NCI-H524 treated with DMSO at 0.1 percent for 48 hours (cell line): ENCODE measurements at regions not wholly inside any gene's neighbourhood (a gene's known extent, or its start where the extent isn't known, plus 50 kb on each side); places are given as distances from the start of the nearest gene placed in this dataset.
"Not testable (repeated sequence)": the region's sequence is repeated elsewhere in the genome, so short reads cannot be mapped to it uniquely, and the experiment has no call there.

Source experiments
- DNase-seq: peaks from one replicate; lab custom pipeline; 2025; lab: John Stamatoyannopoulos, UW

DNA sequence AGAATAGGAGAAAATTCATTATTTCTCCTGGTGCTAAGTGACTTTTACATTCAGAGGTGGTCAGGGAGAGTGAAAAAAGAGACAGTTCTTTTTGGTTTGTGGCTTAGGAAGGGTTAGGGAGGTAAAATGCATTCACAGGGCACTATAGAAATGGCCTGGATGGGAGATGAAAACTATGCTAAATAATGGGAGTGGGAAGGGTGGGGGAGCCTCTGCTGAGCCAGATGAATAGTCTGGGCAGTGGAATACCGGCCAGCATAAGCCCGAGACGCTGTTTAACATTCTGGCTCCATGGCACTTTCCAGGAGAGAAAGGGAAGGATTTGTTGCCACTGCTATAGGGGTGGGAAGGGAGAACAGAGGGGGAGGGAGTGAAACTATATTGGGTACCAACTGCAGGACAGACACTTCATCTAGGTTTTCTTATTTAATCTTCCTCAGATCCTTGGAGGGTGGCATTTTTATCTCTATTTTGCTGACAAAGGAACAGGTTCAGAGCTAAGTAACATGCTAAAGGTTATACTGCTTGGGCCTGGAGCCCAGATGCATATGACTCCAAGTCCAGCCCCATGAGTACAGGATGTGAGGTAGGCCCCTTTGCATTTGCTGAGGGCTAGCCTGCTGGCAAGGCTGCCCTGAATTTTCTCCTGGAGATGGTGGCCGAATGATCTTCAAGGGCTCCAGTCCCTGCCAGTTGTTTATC, 372.4 kb downstream of the CCSER2 start:
- DNase-seq, result no peak

DNA sequence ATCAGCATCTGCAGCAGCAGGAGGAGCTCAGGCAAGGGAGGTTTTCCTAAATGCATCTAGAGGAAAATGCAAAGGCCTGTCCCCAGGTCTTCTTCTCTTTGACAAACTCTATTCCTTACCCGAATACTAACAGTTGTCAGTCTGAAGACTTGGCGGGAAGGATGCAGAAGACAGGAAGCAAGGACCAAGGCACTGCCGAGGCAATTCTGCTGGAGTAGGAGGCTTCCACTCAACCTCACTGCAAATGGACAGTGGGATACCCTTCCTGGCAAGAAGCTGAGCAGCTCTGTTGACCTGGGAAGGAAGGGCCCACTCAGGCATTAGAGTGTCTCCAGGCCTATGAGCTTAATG, 373.0 kb downstream of the CCSER2 start:
- DNase-seq, result no peak

DNA sequence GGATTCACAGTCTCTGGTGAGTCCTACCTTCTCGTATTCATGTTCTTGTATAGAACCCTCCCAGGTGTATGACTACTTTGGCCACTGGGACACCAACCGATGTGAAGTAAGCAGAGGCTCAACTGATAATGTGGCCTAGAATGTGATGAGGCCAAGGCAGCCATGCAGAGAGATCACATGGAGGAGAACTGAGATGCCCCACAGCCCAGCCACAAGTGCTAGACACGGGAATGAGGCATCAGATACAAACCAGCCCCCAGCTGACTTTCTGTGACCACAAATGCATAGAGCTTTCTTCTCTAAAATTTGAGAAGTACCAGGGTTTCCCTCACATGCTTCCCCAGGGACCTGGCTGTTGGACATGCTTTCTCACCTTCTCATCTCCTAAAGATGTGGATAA, 375.7 kb downstream of the CCSER2 start:
- no peak for DNase-seq

DNA sequence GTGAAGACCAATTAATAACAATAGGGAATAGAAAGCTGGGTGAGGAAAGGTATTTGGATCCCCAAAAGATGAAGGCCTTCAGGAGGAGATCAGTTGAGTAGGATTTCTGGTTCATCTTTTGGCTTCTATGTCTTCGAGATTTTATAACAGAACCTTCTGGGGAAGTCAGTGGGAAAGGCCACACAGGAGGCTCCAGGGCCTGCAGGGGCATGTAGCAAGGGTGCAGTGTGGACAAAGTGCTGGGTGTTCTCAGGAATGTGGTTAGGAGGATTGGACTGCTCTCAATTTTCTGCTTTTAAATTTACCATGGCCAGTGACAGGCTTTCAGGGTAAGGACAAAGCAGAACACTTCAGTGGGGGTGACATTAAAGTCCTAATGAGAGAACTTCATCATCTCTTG, 378.0 kb downstream of the CCSER2 start:
- no peak for DNase-seq

DNA sequence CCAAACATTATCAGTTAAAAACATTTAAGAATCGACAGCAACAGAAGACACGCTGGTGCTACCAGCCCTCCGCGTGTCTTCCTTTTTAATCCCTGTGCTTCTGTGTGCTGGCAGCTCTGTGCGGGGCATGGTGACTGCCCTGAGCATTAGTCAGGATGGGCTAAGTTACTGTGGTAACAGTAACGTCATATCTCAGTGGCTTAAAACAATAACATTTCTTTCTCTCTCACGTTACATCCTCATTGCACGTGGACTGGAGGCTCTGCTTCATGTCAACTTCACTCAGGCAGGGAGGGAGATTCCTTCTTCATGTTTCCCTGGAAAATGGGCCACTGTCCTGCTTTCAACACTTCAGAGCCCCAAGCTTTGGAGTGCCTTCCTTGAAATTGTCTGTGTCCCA, 378.5 kb downstream of the CCSER2 start:
- no peak for DNase-seq

DNA sequence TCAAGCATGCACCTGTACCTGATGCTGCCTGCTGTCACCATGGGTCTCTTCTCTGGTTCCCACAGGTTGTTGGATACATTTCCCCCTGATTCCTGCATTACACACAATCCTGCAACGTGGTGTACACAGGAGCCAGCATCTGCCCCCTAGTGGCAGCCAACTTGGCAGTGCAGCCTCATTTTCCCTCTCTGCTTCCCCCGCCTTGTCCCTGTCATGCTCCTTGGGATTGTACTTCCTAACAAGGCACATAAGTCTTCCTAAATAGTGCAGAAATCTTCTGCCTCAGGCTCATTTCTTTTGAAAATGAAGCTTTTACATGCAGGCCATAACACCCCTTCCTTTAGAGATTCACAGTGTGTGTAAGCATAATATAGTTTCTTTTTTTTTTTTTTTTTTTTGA, 387.5 kb downstream of the CCSER2 start:
- DNase-seq, result no peak

DNA sequence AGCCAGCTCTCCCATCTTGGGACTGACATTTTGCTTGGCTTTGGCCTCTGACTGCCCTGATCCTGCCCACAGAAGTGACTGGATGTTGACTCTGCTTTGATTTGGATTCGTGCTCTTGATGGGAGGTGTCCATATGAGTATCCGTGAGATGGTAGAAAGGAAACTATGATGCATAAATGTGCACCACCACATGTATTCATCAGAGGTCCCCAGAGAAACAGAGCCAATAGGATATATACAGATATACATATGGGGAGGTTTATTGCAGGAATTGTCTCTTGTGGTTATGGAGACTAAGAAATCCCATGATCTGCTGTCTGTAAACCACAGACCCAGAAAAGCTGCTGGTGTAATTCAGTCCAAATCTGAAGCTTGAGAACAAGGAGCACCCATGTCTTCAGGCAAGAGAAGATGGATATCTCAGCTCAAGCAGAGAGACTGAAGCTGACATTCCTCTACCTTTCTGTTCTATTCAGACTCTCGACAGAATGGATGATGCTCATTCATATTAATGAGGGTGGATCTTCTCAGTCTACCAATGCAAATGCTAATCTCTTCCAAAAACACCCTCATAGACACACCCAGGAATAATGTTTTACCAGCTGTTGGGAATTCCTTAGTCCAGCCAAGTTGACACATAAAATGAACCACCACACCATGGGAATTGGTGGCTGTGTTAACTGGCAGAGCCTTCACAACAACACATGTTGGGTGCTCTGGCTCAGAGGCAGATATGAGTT, 390.7 kb downstream of the CCSER2 start:
- no peak for DNase-seq

DNA sequence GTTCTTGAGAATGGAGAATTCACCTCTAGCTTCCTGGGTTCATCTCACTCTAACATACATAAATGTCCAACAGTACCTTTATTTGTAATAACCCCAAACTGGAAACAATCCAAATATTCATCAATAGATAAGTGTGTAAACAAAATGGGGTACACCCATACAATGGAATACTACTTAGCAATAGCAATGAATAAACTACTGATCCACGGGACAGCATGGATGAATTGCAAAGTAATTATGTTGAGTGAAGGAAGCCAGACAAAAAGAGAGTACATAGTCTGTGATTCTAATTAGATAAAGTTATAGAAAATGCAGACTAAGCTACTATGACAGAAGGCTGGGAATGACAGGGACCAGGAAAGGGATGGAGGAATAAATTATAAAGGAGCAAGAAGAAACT, 391.3 kb downstream of the CCSER2 start:
- DNase-seq, result no peak

DNA sequence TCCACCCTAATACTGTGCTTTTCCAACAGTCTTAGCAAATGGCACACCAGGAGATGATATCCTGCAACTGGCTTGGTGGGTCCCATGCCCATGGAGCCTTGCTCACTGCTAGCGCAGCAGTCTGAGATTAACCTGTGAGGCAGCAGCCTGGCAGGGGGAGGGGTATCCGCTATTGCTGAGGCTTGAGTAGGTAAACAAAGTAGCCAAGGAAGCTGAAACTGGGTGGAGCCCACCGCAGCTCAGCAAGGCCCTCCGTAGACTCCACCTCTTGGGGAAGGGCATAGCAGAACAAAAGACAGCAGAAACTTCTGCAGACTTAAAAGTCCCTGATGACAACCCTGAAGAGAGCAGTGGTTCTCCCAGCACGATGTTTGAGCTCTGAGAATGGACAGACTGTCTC, 399.0 kb downstream of the CCSER2 start:
- DNase-seq, result no peak

DNA sequence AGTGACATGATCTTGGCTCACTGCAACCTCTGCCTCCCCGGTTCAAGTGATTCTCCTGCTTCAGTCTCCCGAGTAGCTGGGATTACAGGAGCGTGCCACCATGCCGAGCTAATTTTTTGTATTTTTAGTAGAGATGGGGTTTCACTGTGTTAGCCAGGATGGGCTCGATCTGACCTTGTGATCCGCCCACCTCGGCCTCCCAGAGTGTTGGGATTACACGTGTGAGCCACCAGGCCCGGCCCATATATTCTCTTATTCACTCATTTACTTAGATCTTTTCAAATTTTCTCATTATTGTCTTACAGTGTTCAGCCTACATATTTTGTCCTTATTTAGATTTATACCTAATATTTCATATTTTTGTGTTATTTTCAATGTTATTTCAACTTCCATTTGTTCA, 410.7 kb downstream of the CCSER2 start:
- not testable (repeated sequence) for DNase-seq

DNA sequence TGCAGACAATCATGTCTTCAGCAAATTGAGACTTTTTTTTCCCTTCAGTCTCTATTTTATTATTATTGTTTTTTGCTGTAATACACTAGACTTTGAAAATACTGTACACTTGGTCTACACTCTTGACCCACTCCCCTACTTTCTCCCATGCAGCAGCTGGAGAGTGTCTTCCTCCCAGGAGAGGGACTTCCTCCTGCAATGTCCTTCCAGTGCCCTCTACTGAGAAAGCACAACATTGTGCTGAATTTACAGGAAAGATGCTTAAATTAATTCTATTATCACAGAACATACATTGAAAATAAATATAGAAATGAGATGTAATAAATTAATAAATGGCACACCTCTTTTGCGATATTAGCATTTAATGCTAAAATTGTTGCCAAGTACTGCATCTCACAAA, 411.3 kb downstream of the CCSER2 start:
- DNase-seq, result no peak

DNA sequence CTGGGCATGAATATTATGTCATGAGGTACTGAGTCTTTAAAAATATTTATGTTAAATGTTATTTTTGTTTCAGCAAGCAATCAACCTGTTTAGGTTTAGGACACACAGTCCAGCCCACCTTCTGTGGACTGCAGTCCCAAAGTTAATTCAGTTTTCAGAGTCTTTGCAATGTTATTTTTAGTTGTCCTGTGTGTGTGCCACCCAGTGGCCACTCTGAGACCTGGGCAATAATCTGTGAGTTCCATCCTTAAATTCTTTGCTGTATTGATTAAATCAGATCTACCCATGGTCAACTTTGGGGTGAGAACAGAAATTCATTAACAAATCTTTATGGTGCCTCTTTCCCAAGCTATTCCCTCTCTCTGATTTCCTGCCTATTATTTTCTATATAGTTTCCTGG, 415.1 kb downstream of the CCSER2 start:
- no peak for DNase-seq

DNA sequence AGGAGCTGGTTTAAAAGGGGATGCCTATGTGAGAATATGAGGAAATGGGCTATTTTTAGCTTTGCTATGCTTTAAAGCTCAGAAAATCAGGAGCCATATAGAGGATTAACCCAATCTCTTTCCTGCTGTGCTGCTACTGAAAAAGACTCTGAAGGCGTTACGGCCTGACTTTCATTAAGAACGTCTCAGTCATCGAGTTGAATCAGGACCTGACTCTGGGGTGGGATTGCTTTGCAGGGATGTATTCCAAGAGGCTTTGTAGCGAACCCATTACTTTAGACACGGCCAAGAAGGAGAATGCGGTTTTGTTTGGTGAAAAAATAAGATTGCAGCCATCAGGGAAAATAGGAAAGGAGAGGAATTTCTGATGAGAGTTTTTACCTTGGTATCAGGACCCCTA, 426.9 kb downstream of the CCSER2 start:
- DNase-seq, result no peak

DNA sequence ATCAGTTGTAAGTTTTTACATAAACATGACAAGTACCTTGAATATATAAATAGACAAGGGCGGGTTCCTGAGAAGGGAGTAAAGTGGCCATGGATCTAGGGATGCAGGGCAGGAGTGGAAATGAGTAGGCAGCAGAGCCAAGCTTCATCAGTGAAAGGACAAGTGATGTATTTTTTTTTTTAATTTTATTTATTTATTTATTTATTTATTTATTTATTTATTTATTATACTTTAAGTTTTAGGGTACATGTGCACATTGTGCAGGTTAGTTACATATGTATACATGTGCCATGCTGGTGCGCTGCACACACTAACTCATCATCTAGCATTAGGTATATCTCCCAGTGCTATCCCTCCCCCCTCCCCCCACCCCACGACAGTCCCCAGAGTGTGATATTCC, 428.3 kb downstream of the CCSER2 start:
- not testable (repeated sequence) for DNase-seq

DNA sequence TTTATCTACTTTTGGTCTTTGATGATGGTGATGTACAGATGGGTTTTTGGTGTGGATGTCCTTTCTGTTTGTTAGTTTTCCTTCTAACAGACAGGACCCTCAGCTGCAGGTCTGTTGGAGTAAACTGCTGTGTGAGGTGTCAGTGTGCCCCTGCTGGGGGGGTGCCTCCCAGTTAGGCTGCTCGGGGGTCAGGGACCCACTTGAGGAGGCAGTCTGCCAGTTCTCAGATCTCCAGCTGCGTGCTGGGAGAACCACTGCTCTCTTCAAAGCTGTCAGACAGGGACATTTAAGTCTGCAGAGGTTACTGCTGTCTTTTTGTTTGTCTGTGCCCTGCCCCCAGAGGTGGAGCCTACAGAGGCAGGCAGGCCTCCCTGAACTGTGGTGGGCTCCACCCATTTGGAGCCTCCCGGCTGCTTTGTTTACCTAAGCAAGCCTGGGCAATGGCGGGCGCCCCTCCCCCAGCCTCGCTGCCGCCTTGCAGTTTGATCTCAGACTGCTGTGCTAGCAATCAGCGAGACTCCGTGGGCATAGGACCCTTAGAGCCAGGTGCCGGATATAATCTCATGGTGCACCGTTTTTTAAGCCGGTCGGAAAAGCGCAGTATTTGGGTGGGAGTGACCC, 433.7 kb downstream of the CCSER2 start:
- not testable (repeated sequence) for DNase-seq

DNA sequence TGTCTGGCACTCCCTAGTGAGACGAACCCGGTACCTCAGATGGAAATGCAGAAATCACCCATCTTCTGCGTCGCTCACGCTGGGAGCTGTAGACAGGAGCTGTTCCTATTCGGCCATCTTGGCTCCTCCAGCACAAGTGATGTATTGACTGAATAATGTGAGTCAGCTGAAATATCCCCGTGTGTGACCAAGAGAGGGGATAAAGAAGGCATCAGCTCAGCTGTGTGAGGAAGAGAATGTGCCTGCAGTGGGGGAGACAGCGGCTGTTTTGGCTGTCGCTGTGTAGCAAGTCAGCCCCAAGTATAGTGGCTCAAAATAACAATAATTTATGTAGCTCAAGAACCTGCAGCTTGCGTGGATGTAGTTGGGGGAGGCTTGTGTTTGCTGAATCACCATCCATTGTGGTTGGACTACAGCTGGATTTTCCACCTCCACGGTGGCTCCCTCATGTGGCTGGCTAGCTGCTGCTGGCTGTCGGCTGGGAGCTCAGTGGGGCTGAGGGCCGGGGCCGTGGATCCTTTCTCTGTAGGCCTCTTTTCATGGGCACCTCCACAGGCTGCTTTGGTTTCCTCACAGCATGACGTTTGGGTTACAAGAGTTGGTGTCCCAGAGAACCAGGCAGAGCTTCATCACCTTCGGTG, 434.5 kb downstream of the CCSER2 start:
- no peak for DNase-seq

DNA sequence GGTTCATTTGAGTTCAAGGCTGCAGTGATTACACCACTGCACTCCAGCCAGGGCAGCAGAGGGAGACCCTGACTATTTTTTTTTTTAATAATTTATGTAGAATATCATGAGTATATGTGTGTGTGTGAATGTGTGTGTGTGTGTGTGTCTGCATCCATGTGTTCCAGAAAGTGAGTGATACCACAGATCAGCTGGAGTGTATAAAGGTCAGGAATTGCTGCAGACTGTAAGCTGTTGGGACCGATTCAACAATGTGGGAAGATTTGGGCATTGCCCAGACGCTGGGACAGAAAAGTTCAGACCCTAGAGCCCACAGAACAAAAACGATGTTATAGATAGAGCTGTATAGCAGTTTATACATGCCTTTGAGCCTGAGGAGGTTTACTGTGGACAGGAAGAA, 435.6 kb downstream of the CCSER2 start:
- no peak for DNase-seq

DNA sequence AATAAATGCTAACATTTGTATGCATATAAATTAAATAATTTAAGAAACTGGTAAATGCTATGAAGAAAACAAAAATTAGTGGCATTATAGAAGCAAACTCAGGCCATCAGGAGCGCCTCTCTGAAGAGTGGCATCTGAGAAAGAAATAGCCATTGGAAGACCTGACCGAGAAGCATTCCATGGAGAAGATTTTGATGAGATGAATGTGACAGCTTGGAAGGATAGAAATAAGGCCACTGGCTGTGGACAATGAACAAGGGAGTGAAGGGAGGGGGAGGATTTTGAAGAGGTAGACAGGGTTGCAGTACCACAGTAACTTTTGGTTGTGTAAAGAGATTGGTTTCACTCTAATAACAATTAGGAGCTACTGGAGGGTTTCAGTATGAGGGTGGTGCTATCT, 436.7 kb downstream of the CCSER2 start:
- no peak for DNase-seq

DNA sequence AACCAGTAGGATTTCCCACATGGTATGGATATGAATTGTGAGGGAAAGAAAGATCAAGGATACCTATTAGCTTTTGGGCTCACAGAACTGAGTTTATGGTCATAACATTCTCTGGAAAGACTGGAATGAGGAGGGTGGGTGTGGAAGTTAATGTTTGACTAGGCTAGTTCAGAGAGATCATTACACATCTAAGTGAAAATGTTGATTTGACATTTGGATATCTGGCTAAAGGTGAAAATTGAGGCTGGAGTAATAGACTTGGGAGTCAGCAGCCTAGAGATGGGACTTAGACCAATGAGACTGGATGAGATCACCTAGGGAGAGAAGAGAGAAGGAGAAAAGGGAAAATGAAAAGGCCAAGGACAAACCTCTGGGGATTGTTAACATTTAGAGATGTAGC, 437.3 kb downstream of the CCSER2 start:
- no peak for DNase-seq

DNA sequence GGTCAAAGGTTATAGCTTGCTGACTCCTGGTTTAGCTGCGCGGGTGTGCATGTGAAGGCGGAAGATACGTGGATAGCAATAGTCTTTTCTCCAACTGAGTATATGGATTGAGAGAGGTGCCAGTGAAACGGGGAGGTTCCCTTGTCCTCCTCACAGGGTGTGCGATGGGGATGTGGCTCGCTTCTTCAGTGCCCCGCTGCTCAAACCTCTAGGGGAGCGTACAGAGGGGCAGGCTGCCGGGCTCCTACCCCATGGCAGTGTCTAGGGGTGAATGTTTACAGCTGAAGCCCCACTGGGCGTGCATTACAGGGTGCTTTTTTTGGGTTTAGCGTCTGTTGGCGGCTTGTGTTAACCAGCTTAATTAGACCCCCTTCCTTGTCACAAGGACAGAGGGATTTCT, 438.5 kb downstream of the CCSER2 start:
- DNase-seq, result no peak

DNA sequence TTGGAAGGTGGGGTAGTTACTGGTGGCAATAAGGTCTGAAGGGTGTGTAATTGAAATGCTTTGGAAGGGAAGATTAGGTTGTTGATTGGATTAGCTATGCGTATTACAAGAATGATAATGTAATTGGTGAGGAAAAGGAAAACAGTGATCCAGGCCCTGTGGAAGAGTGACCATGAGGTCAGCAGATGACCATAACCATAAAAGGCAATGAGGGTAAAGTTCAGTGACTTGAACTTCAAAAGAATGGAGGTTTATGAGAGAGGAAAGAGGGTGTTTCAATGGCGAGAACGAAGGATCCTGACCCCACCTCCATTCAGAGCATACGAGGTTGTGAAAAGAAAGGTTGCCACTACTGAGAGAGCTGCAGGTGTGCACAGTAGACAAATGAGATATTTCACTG, 439.7 kb downstream of the CCSER2 start:
- DNase-seq, result no peak

DNA sequence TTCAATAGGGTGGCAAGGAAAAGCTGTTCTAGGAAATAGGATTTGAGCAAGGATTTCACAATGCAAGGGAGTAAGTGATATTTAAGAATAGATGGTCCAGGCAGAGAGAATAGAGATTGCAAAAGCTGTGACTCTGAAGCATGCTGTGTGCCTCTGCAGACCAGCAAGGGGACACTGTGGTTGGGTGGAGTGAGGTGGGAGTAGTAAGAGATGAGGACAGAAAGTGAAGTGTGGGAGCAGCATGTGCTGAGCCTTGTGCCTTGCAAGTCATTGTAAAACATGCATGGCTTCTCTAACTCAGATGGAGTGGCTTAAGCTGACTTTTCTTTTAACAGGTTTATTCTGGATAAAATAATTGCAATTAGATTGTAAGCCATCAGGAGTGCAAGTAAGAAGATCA, 442.4 kb downstream of the CCSER2 start:
- DNase-seq, result no peak

DNA sequence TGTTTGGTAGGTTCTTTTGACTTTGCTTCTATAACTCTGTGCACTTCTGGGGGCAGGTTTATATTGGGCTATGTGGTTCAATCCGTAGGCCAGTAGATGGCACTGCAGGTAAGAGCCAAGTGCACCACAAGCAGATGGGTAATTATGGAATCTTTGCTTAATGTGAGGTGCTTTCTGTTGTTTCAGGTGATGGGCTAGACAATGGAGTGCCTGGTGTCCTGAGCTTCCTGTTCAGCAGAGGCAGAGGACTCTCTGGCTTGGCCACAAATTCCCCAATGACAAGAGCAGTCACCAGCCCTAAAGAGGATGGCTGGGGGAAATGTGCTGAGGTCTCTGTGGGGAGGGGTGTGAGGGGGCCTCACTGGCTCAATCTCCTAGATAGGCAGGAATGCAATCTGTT, 455.0 kb downstream of the CCSER2 start:
- DNase-seq, result no peak
